K562 (cell line): ENCODE measurements at regions not wholly inside any gene's neighbourhood (a gene's known extent, or its start where the extent isn't known, plus 50 kb on each side); places are given as distances from the start of the nearest gene placed in this dataset.
"Not testable (repeated sequence)": the region's sequence is repeated elsewhere in the genome, so short reads cannot be mapped to it uniquely, and the experiment has no call there.

Experiments used
- ATAC-seq: fragments of 200-7000 bp; cut with Tn5 transposase; 3 replicates; pipeline ENCODE4 v1.9.1; 2020; ENCODE audit warnings: moderate library complexity
- BruUV-seq: library from RNA; stranded (reverse); fragments of 400-500 nt; replicated peaks from 2 replicates; lab custom pipeline; 2021; lab: Mats Ljungman, UMichigan
- CTCF ChIA-PET: fragments of 300-600 bp; formaldehyde crosslinking; extraction: SDS; loops from one replicate; lab custom pipeline; 2021; ENCODE audit warnings: low intra/inter-chr PET ratio; lab: Yijun Ruan, JAX
- POLR2A ChIA-PET: fragments of 300-600, 350-650 bp; sonication (Branson Sonifier 250); formaldehyde crosslinking; extraction: SDS; loops from one replicate; lab custom pipeline; 2021; ENCODE audit warnings: antibody characterized with exemption, inconsistent platforms; lab: Yijun Ruan, JAX
- DNase-seq, 4 experiments: peaks; one replicate each; pipeline versions ENCODE4 v3.0.0 to v3.0.0-alpha.2; 2011 to 2018; ENCODE audit warnings: low spot score in 3 of 4, mixed read lengths in 3 of 4; ENCODE audit errors: extremely low read depth in 1 of 4
- FAIRE-seq: peaks from 2 replicates; lab custom pipeline; 2011; peaks lifted over from hg19 to GRCh38; lab: Jason Lieb, UNC
- H2AFZ ChIP-seq: 2 replicates; pipeline ENCODE4 v1.6.0; 2011; ENCODE audit warnings: low read depth, low read length, control low read depth, inconsistent platforms
- H3K27ac ChIP-seq: fragments of 200-600 bp; 3 replicates; pipeline ENCODE4 v1.8.0; 2011; ENCODE audit warnings: low read depth, mild to moderate bottlenecking, control low read depth, inconsistent platforms, low read length, moderate library complexity, mixed read lengths; ENCODE audit errors: extremely low read depth
- H3K27me3 ChIP-seq, 2 experiments: fragments of 300-600 bp in 1 of 2; 2 replicates in 1 of 2; 3 replicates in 1 of 2; pipeline versions ENCODE4 v1.6.0 to v1.8.0; 2011; ENCODE audit warnings: inconsistent platforms in 2 of 2, low read length in 2 of 2, mild to moderate bottlenecking in 1 of 2, mixed read lengths in 1 of 2, moderate library complexity in 1 of 2; ENCODE audit not compliant: control insufficient read depth in 2 of 2, insufficient read depth in 2 of 2
- H3K36me3 ChIP-seq: fragments of 300-600 bp; 3 replicates; pipeline ENCODE4 v1.8.0; 2011; ENCODE audit warnings: mild to moderate bottlenecking, low read length, inconsistent platforms; ENCODE audit not compliant: control insufficient read depth, insufficient read depth
- H3K4me1 ChIP-seq, 2 experiments: fragments of 200-600 bp in 1 of 2; replicated peaks in 1 of 2; 2 replicates in 1 of 2; 3 replicates in 1 of 2; pipeline versions ENCODE4 v1.5.1 to v1.8.0; 2011; ENCODE audit warnings: inconsistent platforms in 2 of 2, low read length in 2 of 2, mild to moderate bottlenecking in 1 of 2, mixed read lengths in 1 of 2, moderate library complexity in 1 of 2; ENCODE audit not compliant: control insufficient read depth in 2 of 2, insufficient read depth in 2 of 2
- H3K4me2 ChIP-seq: 2 replicates; pipeline ENCODE4 v1.6.1; 2011; ENCODE audit warnings: low read length, control low read depth, inconsistent platforms, mixed read lengths; ENCODE audit not compliant: insufficient read depth
- H3K4me3 ChIP-seq: fragments of 200-600 bp; sonication (generic), shearing (Covaris generic); 2 replicates; pipeline ENCODE4 v1.5.1; 2016; ENCODE audit warnings: control low read depth, inconsistent platforms
- H3K79me2 ChIP-seq: fragments of 200-600 bp; 3 replicates; pipeline ENCODE4 v1.8.0; 2011; ENCODE audit warnings: low read length, inconsistent platforms; ENCODE audit not compliant: control insufficient read depth, insufficient read depth
- H3K9ac ChIP-seq, 2 experiments: 2 replicates each; pipeline versions ENCODE4 v1.6.0 to v1.6.1; 2011; ENCODE audit warnings: low read depth in 2 of 2, low read length in 2 of 2, control low read depth in 1 of 2, inconsistent platforms in 1 of 2, mild to moderate bottlenecking in 1 of 2, mixed read lengths in 1 of 2; ENCODE audit not compliant: insufficient read depth in 1 of 2
- H3K9me1 ChIP-seq: one replicate; pipeline ENCODE4 v1.6.0; 2011; ENCODE audit warnings: inconsistent platforms, mild to moderate bottlenecking, low read length, moderate library complexity; ENCODE audit not compliant: control insufficient read depth, insufficient read depth
- H3K9me3 ChIP-seq: replicated peaks from 2 replicates; pipeline ENCODE4 v1.5.1; 2011; ENCODE audit warnings: low read depth, low read length, inconsistent platforms; ENCODE audit not compliant: control insufficient read depth, insufficient read depth
- H4K20me1 ChIP-seq: replicated peaks from 2 replicates; pipeline ENCODE4 v1.6.1; 2011; ENCODE audit warnings: low read length, inconsistent platforms, mixed read lengths; ENCODE audit not compliant: control insufficient read depth, insufficient read depth
- ARID1B ChIP-seq: fragments of 450-650 bp; IDR thresholded peaks from 2 replicates; pipeline ENCODE4 v1.6.1; 2016; ENCODE audit warnings: antibody characterized with exemption, mild to moderate bottlenecking, inconsistent platforms
- BMI1 ChIP-seq: fragments of 150-350 bp; IDR thresholded peaks from 2 replicates; pipeline ENCODE4 v1.6.1; 2014; ENCODE audit warnings: low read length
- BRD9 ChIP-seq: fragments of 450-650 bp; IDR thresholded peaks from 2 replicates; pipeline ENCODE4 v1.6.1; 2018; ENCODE audit warnings: low read depth; ENCODE audit not compliant: partially characterized antibody
- HDAC8 ChIP-seq: fragments of 450-650 bp; IDR thresholded peaks from 2 replicates; pipeline ENCODE4 v1.6.1; 2016; ENCODE audit warnings: mild to moderate bottlenecking, missing genetic modification characterization, moderate library complexity, missing compliant biosample characterization
- MTA2 ChIP-seq: fragments of 450-650 bp; IDR thresholded peaks from 2 replicates; pipeline ENCODE4 v1.6.1; 2016; ENCODE audit warnings: low read depth
- NFE2L1 ChIP-seq: fragments of 450-650 bp; IDR thresholded peaks from 2 replicates; pipeline ENCODE4 v1.6.1; 2016; ENCODE audit warnings: missing genetic modification characterization, low read depth, mild to moderate bottlenecking, missing compliant biosample characterization, moderate library complexity, borderline replicate concordance
- NFIC ChIP-seq: fragments of 450-650 bp; IDR thresholded peaks from 2 replicates; pipeline ENCODE4 v1.6.1; 2017; ENCODE audit warnings: mild to moderate bottlenecking, inconsistent platforms
- SLC30A9 ChIP-seq: fragments of 250-450 bp; sonication (Bioruptor Pico); IDR thresholded peaks from 2 replicates; pipeline ENCODE4 v1.8.0; 2022; ENCODE audit warnings: mild to moderate bottlenecking, moderate library complexity
- SMARCB1 ChIP-seq: IDR thresholded peaks from 2 replicates; pipeline ENCODE4 v1.6.1; 2011; ENCODE audit warnings: improper control_type of control experiment, low read depth; ENCODE audit not compliant: insufficient read length
- YBX1 ChIP-seq: fragments of 450-650 bp; IDR thresholded peaks from 2 replicates; pipeline ENCODE4 v1.7.1; 2016; ENCODE audit warnings: mild to moderate bottlenecking
- ZBTB34 ChIP-seq: fragments of 250-450 bp; sonication (Bioruptor Pico); IDR thresholded peaks from 2 replicates; pipeline ENCODE4 v1.8.0; 2021; ENCODE audit warnings: mild to moderate bottlenecking, moderate library complexity
- ZNF75A ChIP-seq: fragments of 450-650 bp; formaldehyde crosslinking; IDR thresholded peaks from 2 replicates; pipeline ENCODE4 v1.4.0; 2020; ENCODE audit warnings: mild to moderate bottlenecking
- whole genome bisulfite sequencing: fragments of 100-300 bp; shearing (Covaris generic); methylation state at CpG from one replicate; pipeline ENCODE4 v1.1.6; 2016; ENCODE audit warnings: low coverage, mixed read lengths; ENCODE audit not compliant: insufficient coverage; ENCODE audit errors: missing lambda C conversion rate; 5-methylcytosine and 5-hydroxymethylcytosine counted together
- in situ Hi-C: fragments of 300-500 bp; cut with MboI; formaldehyde crosslinking; loops from 4 replicates; pipeline ENCODE4 v1.15.0; 2018; ENCODE audit warnings: inconsistent platforms, mixed read lengths
- intact Hi-C: fragments of 100-400 bp; cut with micrococcal nuclease; formaldehyde crosslinking; loops from 2 replicates; pipeline ENCODE4 v1.14.2; 2022

GRCh38 chr14:106522118-106522517, 995.7 kb downstream of the TMEM121 start:
- H3K36me3 ChIP-seq, BruUV-seq, H3K9me3 ChIP-seq, FAIRE-seq, DNase-seq, H3K27me3 ChIP-seq, H3K9ac ChIP-seq, H3K4me3 ChIP-seq, H3K4me1 ChIP-seq, H3K27ac ChIP-seq, CTCF ChIA-PET, H3K9me1 ChIP-seq, ATAC-seq, H4K20me1 ChIP-seq, H2AFZ ChIP-seq, POLR2A ChIA-PET, in situ Hi-C loops, intact Hi-C loops, H3K4me2 ChIP-seq, H3K79me2 ChIP-seq: not testable (repeated sequence)
- no CpG with 5 or more reads among the region's 1 CpG for WGBS

GRCh38 chr14:106522990-106523389, 996.6 kb downstream of the TMEM121 start:
- DNase-seq (no peak), ATAC-seq (no peak), FAIRE-seq (no peak)
- no peak overlapping the region for H3K27ac ChIP-seq
- no peaks in the 10 kb centered on the region for H3K9me1 ChIP-seq
- ChIA-PET CTCF (no interaction called here), POLR2A (no interaction called here)
- H3K9ac ChIP-seq = no peak overlapping the region
- no peak overlapping the region for H3K4me2 ChIP-seq
- no peaks in the 10 kb centered on the region for H3K27me3 ChIP-seq
- no peaks in the 10 kb centered on the region for H4K20me1 ChIP-seq
- no peak overlapping the region for H2AFZ ChIP-seq
- H3K4me1 ChIP-seq = no peaks in the 10 kb centered on the region
- WGBS = 0% methylated on average over 2 of the region's 2 CpGs
- H3K79me2 ChIP-seq = no peaks in the 10 kb centered on the region
- H3K9me3 ChIP-seq = no peaks in the 10 kb centered on the region
- intact Hi-C loops (no loop called here), in situ Hi-C loops (no loop called here)
- TF ChIP-seq HDAC8 (tag) (no peak), ZNF75A (CRISPR knock-in tag) (no peak), ZBTB34 (no peak), SLC30A9 (CRISPR knock-in tag) (no peak), YBX1 (no peak), BMI1 (no peak), MTA2 (no peak), NFE2L1 (no peak), SMARCB1 (no peak), BRD9 (no peak), NFIC (no peak), ARID1B (no peak)
- BruUV-seq = no TSS peak
- no peaks in the 10 kb centered on the region for H3K36me3 ChIP-seq
- no peak overlapping the region for H3K4me3 ChIP-seq
